ENCODE measurements at regions not wholly inside any gene's neighbourhood (a gene's known extent, or its start where the extent isn't known, plus 50 kb on each side); places are given as distances from the start of the nearest gene placed in this dataset.

GRCh38 chr12:90390947-90391346 is 564.0 kb downstream of the CCER1 start:
- DNase-seq: no peak

GRCh38 chr12:90368081-90368480 is 586.9 kb downstream of the CCER1 start:
- DNase-seq: no peak

- no peak for DNase-seq
Observed at GRCh38 chr12:90366286-90366685, 588.7 kb downstream of the CCER1 start.

DNA sequence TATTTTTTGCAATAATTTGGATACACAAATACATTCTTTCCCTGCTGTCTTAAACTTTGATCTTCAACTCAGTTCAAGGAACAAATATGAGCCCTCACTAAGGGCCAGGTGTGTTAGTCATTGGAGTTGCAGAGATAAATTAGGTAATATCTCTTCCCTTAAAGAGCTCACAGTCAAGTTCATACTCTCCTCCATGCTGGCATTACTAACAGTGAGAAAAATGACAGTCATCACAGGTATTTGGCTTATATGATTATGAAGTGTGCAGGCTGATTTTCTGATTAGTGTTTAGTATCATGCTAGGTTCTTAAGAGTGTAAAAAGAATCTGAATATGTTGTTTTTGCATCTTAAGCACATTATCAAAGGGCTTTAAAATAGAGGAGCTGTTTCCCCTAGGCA is 594.7 kb downstream of the CCER1 start:
- no peak for DNase-seq

- no peak for DNase-seq
Observed at GRCh38 chr12:90355711-90356355, 599.1 kb downstream of the CCER1 start.

DNA sequence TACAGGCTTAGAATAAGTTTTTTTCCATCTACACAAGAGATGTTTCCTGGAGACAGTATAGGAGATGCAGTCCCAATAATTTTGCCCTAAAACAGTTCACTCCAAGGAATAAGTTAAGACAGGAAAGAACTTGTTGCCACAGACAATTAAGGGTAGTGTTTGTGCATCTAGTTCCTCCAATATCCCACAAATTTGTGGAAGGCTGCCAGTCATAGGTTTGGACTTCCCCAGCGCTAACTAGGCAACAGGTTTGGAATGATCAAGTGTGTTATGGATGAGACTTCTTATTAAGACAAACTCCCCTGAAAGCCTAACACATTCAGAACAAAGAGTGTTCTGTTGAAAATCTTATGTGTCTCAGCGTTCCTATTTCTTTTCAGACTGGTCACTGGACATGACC is 611.0 kb downstream of the CCER1 start:
- no peak for DNase-seq

DNA sequence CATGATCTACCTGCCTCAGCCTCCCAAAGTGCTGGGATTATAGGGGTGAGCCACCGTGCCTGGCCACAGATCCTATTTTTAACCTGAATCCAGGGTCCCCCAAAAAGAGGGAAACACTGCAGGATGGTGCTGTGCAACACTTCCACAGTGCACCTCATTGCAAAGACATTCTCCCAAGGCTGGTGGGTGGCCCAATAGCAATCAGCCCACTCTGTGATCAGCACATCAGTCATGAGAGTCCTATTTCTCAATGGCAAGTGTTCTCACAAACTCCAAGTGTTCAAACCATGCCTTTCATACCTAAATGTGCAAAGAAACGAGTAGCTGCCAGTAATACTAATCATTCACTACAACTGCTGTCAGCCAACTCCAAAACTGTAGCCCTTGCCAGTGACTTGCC is 612.9 kb downstream of the CCER1 start:
- no peak for DNase-seq

GRCh38 chr12:90339837-90340236 is 615.1 kb downstream of the CCER1 start:
- DNase-seq: no peak

DNA sequence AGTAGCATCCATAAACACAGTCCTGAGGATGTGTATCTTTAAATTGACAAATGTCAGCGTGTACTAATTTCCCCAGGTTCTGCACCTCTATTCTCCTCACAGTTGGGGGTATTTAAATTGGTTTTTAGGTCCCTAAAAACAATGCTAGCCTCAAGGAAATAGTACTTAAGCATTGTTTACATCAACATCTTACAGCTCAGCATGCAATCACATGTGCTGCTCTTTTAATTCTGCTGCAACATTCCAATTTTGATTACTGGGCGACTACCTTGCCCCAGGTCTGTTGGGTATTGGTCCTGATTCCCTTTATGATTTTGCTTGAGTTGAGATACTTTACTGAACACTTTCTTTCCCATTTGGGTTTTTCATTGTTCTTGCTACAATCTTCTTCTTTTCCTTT is 616.6 kb downstream of the CCER1 start:
- DNase-seq: no peak

GRCh38 chr12:90337018-90337417 is 618.0 kb downstream of the CCER1 start:
- no peak for DNase-seq

- no peak for DNase-seq
Observed at GRCh38 chr12:90335566-90335965, 619.4 kb downstream of the CCER1 start.

DNA sequence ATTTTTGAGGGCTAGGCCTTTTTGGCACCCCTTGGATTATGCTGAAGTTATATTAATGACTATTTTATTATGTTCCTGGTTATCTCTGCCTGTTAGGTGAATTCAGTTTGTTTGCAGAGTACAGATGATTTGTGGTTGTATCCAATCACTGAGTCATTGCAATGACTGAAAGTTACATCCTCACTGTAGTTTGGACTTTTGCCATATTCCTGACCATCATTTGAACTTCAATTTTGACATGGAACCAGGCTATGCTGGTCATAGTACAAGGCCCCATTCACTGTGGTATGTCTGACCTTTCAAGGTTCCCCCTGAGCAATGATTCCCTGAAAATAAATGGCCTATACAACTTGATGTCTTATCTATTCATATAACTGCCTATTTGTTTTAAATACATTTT is 621.0 kb downstream of the CCER1 start:
- DNase-seq: no peak

GRCh38 chr12:90333424-90333823 is 621.6 kb downstream of the CCER1 start:
- DNase-seq: no peak

- no peak for DNase-seq
Observed at GRCh38 chr12:90331821-90332220, 623.2 kb downstream of the CCER1 start.

- no peak for DNase-seq
Observed at GRCh38 chr12:90331262-90331661, 622.6 kb upstream of the ATP2B1 start.

DNA sequence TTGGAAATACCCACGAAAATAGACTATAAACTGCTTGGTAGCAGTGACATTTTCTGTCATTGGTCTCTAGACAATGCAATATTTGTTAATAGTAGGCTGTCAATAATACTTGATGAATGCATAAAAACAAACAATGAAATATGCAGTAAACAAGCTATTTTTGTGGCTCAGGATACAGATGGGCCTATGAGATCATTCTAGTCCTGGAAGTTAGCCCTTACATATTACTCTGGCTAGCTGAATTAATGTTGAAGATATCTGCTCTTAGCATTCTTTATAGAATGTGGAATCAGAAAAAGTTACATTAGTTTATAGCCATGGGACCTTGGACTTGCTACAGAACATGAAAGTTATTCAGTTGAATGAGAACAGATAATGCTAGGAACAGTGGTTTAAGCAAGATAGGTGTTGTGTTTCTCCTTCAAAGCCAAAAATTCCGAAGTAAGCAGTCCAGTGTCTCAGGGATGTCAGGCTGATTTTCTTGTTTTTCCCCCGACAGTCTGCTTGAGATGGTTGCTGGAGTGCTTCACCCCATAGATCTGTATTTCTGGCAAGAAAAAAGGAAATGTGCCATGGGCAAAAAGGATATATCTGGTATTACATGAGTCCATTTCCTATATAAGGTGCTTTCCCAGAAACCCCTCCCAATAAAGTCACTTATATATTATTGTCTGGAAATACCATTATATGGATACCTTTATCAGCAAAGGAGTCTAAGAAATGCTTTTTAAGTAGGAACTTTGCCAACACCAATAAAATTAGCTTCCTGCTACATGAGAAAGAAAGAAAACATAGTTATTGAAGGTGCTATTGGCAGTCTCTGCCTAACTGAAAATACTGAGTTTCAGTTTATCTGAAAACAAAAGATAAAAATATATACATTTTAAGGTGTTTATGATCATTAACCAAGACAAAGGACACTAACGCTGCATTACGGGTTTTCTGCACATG is 619.4 kb upstream of the ATP2B1 start:
- DNase-seq: no peak

- DNase-seq: no peak
Observed at GRCh38 chr12:90323217-90323616, 614.6 kb upstream of the ATP2B1 start.

DNA sequence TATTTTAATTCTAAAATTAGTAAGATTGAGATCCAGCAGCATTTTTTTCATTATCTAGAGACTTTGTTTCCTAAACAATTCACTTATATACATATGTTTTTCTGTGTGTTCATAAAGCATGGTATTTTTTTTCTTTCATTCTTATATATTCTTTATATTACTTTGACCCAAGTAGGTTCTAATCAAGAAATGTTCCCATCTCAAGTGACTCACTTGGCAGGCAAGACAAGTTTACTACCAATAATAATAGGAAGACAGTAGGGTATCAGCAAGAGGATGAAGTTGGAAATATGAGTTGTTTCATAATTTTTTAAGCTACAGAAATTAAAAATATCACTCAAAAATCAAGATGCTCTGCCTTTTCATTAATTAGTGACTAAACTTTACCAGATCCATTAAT is 613.4 kb upstream of the ATP2B1 start:
- DNase-seq: no peak

GRCh38 chr12:90321369-90321768 is 612.7 kb upstream of the ATP2B1 start:
- no peak for DNase-seq

GRCh38 chr12:90311561-90311960 is 602.9 kb upstream of the ATP2B1 start:
- DNase-seq: no peak

GRCh38 chr12:90305379-90305778 is 596.7 kb upstream of the ATP2B1 start:
- no peak for DNase-seq

- no peak for DNase-seq
Observed at GRCh38 chr12:90304231-90304630, 595.6 kb upstream of the ATP2B1 start.

DNA sequence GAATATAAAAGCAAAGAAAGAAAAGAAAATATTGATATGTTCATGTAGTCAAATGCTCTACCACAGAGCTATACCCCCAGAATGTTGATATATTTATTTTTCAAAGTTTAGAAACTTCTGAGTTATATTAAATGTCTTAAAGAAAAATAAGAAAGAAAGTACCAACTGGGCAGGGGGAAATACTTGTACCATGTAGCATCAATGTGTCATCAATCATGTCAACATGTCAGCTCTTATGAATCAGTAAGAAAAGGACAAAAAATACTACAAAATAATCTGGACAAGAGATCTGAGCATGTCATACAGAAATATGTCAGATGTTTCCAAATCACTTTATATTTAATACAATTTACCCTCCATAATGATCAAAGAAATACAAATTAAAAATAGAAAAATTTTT is 595.1 kb upstream of the ATP2B1 start:
- DNase-seq: no peak

DNA sequence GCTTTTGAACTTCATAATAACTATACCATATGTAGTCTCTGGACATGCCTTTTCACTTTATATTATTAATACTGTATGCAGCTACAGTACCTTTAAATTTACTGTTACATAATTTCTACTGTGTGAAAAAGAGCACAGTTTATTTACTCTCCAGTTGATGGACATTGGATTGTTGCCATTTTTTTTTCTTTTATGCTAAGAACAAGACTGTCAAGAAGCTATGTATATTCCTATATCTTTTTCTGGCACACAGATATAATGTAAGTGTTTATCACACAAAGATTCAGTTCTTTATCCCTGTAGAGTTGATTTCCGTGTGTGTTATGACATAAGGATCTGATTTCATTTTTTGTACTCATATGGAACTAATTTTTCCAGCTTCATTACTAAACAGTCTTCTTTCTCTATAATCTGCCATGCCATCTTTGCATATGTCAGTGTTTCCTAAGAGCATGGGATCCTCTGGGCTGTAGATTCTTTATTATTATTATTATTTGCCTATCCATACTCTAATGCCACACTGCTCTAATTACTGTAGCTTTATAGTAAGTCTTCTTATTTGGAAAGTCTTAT is 593.0 kb upstream of the ATP2B1 start:
- DNase-seq: no peak

Measured in activated CD4-positive, alpha-beta T cell treated with anti-CD3 and anti-CD28 coated beads, Interleukin-2, amount 50 U/mL, for 16 hours (primary cell).